ENCODE measurements at regions not wholly inside any gene's neighbourhood (a gene's known extent, or its start where the extent isn't known, plus 50 kb on each side); places are given as distances from the start of the nearest gene placed in this dataset.

GRCh38 chr9:91023741-91024140 is 222.1 kb downstream of the SYK start:
- no peak for TF ChIP-seq CTCF (IDR thresholded peaks at IDR 0.05)
- no peak for TF ChIP-seq POLR2A (IDR thresholded peaks at IDR 0.05)
